CD4-positive, alpha-beta T cell treated with Interleukin-15 for 1 hour (primary cell): ENCODE measurements at regions not wholly inside any gene's neighbourhood (a gene's known extent, or its start where the extent isn't known, plus 50 kb on each side); places are given as distances from the start of the nearest gene placed in this dataset.
"Not testable (repeated sequence)": the region's sequence is repeated elsewhere in the genome, so short reads cannot be mapped to it uniquely, and the experiment has no call there.

Experiments used
- DNase-seq: peaks from one replicate; pipeline ENCODE4 v3.0.0-alpha.2; 2020

DNA sequence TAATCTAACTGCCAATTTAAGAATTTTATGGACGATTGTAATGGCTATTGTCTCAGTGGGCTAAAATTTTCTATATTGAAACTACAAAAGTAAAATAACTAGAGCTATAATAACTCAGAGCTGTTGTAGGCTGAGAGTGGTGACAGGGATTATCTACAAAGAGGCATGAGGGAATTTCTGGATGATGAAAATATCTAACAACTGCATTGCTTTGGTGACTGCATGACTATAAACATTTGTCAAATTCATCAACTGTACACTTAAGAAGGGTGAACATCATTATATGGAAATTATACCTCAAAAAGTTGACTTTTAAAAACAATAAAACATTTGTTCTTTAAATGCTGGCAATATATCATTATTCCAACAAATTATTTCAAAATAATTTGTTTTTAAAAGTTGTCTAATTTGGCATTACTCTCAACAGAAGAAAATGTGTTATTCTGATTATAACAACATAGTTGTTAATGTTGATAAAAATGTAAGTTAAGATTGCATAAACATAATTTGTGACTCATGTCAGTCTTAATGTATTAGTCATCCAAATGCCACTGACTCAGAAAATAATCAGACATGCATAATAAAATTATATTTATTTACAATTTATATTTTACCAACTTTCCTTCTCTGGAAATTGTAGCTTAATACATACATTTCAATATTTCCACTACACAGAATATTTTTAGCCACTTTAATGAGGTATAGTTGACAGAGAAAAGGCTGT, 865.1 kb upstream of the VRK2 start:
- DNase-seq, result no peak

DNA sequence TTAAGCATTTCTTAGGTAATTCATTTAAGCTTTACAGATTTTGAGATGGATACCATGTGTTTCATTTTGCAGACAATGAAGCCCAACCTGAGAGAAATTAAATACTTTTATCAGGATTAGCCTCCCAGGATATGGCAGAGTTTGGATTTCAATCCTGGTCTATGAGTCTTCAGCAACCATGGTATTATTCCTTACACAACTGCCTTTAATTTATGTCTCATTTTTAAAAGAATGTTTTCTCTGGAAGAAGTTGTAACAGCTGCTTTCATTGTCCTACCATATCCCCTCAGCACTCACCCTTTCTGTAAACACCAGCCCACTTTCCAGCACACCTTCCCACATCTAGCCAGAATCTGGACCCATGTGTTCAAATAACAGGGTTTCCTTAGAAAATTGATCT, 863.7 kb upstream of the VRK2 start:
- no peak for DNase-seq

DNA sequence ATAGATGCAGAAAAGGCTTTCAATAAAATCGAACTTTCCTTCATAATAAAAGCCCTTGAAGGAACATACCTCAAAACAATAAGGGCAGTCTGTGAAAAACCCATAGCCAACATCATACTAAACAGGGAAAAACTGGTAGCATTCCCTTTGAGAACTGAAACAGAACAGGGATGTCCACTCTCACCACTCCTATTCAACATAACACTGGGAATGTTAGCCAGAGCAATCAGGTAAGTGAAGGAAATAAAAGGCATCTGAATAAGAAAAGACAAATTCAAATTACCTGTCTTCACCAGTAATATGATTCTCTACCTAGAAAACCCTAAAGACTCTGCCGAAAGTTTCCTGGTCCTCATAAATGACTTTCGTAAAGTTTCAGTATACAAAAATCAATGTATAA, 861.0 kb upstream of the VRK2 start:
- DNase-seq, result no peak

GRCh38 chr2:57190007-57190406, 856.6 kb upstream of the VRK2 start:
- no peak for DNase-seq

GRCh38 chr2:57199663-57200062, 846.9 kb upstream of the VRK2 start:
- DNase-seq, result no peak

GRCh38 chr2:57204364-57204763, 842.2 kb upstream of the VRK2 start:
- DNase-seq, result no peak

- DNase-seq, result no peak
These were observed 841.4 kb upstream of the VRK2 start for GRCh38 chr2:57205241-57205640.

- no peak for DNase-seq
These were observed 839.4 kb upstream of the VRK2 start for GRCh38 chr2:57207191-57207590.

GRCh38 chr2:57209799-57210198, 836.8 kb upstream of the VRK2 start:
- DNase-seq, result no peak

- no peak for DNase-seq
These were observed 835.8 kb upstream of the VRK2 start for GRCh38 chr2:57210855-57211254.

- no peak for DNase-seq
These were observed 829.6 kb upstream of the VRK2 start for GRCh38 chr2:57217013-57217412.

- no peak for DNase-seq
These were observed 828.4 kb upstream of the VRK2 start for GRCh38 chr2:57218206-57218605.

DNA sequence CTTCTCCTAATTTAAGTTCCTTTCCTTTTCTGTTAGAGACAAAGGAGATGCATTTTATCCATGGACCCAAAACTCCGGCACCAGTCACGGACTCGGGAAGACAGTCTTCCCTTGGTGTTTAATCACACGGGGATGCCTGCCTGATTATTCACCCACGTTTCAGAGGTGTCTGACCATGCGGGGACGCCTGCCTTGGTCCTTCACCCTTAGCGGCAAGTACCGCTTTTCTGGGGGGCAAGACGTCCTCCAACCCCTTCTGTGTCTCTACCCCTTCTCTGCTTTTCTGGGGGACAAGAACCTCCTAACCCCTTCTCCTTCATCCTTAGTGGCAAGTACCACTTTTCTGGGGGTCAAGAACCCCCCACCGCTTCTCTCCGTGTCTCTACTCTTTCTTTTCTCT, 816.9 kb upstream of the VRK2 start:
- not testable (repeated sequence) for DNase-seq

GRCh38 chr2:57232341-57232740, 814.3 kb upstream of the VRK2 start:
- DNase-seq, result not testable (repeated sequence)

DNA sequence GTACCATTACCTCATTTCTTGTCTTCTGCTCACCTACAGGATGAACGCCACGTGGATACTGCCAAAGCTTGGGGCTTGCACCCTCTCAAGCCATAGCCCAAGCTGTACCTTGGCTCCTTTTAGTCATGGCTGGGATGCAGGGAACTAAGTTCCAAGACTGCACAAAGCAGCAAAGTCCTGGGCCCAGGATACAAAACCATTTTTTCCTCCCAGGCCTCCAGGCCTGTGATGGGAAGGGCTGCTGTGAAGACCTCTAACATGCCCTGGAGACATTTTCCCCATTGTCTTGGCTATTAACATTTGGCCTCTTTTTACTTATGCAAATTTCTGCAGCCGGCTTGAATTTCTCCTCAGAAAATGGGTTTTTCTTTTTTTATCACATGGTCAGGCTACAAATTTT, 795.1 kb upstream of the VRK2 start:
- DNase-seq, result not testable (repeated sequence)

DNA sequence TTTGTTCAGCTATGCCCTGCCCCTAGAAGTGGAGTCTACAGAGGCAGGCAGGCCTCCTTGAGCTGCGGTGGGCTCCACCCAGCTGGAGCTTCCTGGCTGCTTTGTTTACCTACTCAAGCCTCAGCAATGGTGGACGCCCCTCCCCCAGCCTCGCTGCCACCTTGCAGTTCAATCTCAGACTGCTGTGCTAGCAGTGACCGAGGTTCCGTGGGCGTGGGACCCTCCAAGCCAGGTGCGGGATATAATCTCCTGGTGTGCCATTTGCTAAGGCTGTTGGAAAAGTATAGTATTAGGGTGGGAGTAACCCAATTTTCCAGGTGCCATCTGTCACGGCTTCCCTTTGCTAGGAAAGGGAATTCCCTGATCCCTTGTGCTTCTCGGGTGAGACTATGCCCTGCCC, 770.2 kb upstream of the VRK2 start:
- not testable (repeated sequence) for DNase-seq

- DNase-seq, result no peak
These were observed 768.2 kb upstream of the VRK2 start for GRCh38 chr2:57278451-57278850.

- DNase-seq, result no peak
These were observed 755.4 kb upstream of the VRK2 start for GRCh38 chr2:57291209-57291608.

GRCh38 chr2:57296795-57297517, 749.6 kb upstream of the VRK2 start:
- DNase-seq, result no peak

GRCh38 chr2:57313678-57314077, 732.9 kb upstream of the VRK2 start:
- DNase-seq, result no peak

DNA sequence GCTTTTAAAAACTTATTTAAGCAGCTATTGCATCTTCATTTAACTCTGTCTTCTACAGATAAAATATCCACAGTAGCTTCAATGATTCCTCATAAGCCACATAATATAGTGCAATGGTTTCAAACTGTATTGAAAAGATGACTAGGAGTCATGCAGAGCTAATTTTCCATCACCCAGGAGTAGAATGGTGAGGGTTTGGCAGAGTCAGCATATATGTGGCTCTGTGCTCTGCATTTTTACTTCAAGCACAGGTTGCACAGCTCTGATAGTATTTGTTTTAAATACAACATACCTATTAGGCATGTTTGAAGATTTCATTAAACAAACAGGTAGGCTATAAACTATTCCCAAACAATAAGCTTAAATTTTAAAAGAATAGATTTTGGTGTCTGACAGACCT, 731.9 kb upstream of the VRK2 start:
- DNase-seq, result no peak

GRCh38 chr2:57330447-57330846, 716.2 kb upstream of the VRK2 start:
- no peak for DNase-seq

DNA sequence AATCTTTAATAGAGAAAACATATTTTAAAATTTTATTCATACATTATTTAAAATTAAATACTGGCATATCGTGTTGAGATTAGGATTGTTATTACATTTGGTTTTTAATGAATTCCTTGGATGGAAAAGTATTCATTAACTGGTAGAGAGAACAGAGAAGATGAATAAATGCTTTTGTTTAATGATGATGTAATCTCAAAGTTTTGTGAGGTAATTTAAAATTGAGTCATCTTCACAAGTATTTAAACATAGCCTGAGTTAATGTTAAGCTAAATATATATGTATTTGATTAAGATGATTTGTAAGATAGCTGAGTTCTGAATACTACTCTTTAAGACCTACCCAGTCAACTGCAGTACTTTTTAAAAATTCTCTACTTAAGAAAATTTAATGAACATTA, 713.4 kb upstream of the VRK2 start:
- no peak for DNase-seq

GRCh38 chr2:57343391-57344006, 703.1 kb upstream of the VRK2 start:
- no peak for DNase-seq
